ENCODE measurements at regions not wholly inside any gene's neighbourhood (a gene's known extent, or its start where the extent isn't known, plus 50 kb on each side); places are given as distances from the start of the nearest gene placed in this dataset.

DNA sequence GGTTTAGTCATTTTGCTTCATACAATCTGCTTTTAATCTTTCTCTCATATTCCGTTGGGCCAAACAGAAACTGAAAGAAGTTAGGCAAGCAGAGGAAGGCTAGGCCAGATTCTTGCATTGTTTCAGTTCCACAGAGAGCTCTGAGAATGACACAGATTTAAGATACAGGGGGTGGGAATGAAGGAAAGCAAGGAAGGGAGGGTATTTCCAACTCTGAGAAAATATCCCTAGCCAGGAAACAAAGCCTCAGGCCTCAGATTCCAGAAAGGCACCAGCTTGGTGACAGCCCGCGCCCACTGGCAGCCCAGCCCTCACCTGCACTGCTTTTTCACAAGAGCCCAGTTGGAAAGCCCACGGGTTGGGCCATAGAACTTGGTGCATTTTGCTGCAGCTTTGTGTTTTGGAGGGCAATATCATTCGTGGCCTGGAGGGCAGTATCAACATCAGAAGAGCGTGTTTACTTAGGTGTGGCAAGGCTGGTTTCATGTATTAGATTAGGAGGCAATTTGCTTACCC lies 63.5 kb downstream of the ENC1 start:
- H3K4me3 ChIP-seq (ENCODE audit: low read depth, low read length), result no peak overlapping the region

DNA sequence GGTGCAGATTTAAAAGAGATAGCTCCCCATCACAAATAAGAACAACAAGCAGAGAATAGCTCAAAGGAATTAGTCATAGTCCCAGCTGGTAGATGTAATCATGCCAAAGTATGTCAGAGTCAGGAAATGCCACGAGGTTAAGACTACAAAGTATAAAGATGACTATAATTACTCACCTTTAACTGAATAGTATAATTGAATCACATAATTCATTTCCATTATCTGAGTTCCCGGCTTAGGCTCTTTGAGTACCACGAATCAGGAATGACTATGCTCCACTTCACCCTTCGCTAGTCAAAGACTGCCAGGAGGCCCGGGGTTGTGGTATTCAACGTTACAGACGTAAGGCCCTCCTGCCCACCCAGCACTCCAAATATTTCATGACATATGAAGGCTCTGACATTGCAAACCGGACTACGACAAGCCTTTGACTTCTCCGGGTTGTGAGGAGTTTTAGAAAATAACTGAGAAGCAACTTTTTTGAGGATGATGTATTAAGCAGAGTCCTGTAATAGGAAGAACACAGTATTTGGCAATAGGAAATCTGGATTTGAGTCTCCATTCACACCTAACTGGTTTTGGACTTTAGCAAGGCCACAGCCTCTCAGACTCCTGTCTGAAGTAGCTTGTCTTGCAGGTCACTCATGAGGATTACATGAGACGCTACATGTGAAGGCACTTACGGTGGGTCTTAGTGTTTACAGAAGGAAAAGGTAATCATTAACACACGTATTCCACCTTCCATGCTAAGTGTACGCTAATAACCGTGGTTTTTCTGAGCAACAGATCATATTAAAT lies 64.6 kb downstream of the ENC1 start:
- H3K4me3 ChIP-seq (ENCODE audit: low read depth, low read length), result no peak overlapping the region
- TF ChIP-seq, protein P1, sequence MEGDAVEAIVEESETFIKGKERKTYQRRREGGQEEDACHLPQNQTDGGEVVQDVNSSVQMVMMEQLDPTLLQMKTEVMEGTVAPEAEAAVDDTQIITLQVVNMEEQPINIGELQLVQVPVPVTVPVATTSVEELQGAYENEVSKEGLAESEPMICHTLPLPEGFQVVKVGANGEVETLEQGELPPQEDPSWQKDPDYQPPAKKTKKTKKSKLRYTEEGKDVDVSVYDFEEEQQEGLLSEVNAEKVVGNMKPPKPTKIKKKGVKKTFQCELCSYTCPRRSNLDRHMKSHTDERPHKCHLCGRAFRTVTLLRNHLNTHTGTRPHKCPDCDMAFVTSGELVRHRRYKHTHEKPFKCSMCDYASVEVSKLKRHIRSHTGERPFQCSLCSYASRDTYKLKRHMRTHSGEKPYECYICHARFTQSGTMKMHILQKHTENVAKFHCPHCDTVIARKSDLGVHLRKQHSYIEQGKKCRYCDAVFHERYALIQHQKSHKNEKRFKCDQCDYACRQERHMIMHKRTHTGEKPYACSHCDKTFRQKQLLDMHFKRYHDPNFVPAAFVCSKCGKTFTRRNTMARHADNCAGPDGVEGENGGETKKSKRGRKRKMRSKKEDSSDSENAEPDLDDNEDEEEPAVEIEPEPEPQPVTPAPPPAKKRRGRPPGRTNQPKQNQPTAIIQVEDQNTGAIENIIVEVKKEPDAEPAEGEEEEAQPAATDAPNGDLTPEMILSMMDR (IDR thresholded peaks at IDR 0.05; ENCODE audit: borderline replicate concordance, insufficient read depth, low read depth, low read length), result no peak

More for the DNA sequence above, 63.5 kb downstream of the ENC1 start:
- TF ChIP-seq, protein P1 (IDR thresholded peaks at IDR 0.05; ENCODE audit: borderline replicate concordance, insufficient read depth, low read depth, low read length), result no peak

DNA sequence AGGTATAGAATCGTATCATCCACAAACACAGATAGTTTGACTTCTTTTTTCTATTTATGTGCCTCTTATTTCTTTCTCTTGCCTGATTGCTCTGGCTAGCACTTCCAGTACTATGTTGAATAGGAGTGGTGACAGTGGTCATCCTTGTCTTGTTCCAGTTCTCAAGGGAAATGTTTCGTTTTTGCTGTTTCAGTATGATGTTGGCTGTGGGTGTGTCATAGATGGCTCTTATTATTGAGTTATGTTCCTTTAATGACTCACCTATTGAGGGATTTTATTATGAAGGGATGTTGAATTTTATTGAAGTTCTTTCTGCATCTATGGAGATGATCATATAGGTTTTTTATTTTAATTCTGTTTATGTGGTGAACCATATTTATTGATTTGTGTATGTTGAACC lies 70.3 kb downstream of the ENC1 start:
- TF ChIP-seq, protein P1 (IDR thresholded peaks at IDR 0.05; ENCODE audit: borderline replicate concordance, insufficient read depth, low read depth, low read length), result no peak

DNA sequence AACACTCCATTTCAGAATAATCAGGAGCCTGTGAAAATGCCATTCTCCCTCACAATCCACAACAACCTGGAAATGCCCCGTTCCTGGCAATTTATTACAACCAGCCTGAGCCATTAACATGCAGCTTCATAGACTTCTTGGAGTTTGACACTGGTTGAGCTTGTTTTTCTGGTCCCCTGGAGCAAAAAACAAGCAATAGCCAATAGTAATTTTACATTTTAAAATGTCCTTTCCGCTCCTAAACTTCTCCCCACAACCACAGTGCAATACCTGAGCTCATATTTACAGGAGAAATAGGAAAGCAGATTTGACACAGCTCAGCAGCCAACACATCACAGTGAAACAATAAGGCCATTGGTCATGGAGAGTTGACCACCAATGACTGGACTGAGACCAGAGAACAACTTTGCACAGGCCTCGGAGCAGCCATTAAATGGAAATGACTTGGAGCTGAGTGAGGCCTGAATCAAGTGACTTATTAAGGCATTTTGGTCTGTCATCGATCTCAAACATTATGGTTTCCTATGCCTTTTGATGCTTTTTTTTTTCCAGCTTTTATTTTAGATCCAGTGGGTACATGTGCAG lies 73.0 kb downstream of the ENC1 start:
- no peak overlapping the region for H3K4me3 ChIP-seq (ENCODE audit: low read depth, low read length)
- TF ChIP-seq, protein P1 (IDR thresholded peaks at IDR 0.05; ENCODE audit: borderline replicate concordance, insufficient read depth, low read depth, low read length), result no peak

More for the DNA sequence above, 70.3 kb downstream of the ENC1 start:
- H3K4me3 ChIP-seq (ENCODE audit: low read depth, low read length), result no peak overlapping the region

DNA sequence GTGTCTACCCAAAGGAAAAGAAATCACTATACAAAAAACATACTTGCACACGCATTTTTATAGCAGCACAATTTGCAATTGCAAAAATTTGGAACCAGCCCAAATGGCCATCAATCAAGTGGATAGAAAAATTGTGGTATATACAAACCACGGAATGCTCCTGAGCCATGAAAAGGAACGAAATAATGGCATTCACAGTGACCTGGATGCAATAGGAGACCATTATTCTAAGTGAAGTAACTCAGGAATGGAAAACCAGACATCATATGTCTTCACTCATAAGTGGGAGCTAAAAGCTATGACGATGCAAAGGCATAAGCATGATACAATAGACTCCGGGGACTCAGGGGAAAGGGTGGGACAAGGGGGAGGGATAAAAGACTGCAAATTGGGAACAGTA lies 78.4 kb downstream of the ENC1 start:
- TF ChIP-seq, protein P1 (IDR thresholded peaks at IDR 0.05; ENCODE audit: borderline replicate concordance, insufficient read depth, low read depth, low read length), result no peak
- H3K4me3 ChIP-seq (ENCODE audit: low read depth, low read length), result no peak overlapping the region

DNA sequence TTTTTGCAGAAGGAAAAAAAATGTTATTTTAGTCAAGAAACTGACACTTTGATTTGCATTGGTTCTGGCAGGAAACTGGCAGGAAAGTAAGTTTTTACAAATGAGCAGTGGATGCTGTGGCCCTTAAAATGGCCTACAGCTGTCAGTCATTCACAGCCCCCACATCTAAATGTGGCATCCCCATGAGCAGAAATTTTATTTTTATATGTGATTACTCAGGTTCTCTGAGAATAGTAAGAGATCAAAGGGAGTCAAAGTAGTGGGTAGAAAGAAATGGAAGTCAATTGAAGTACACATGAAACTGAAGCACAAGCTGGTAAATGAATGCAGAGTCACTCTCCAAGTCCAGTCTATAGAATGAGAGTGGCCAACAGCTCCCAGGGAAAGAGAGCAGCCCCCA lies 80.3 kb downstream of the ENC1 start:
- no peak overlapping the region for H3K4me3 ChIP-seq (ENCODE audit: low read depth, low read length)
- TF ChIP-seq, protein P1 (IDR thresholded peaks at IDR 0.05; ENCODE audit: borderline replicate concordance, insufficient read depth, low read depth, low read length), result no peak
